ENCODE measurements at regions not wholly inside any gene's neighbourhood (a gene's known extent, or its start where the extent isn't known, plus 50 kb on each side); places are given as distances from the start of the nearest gene placed in this dataset.

DNA sequence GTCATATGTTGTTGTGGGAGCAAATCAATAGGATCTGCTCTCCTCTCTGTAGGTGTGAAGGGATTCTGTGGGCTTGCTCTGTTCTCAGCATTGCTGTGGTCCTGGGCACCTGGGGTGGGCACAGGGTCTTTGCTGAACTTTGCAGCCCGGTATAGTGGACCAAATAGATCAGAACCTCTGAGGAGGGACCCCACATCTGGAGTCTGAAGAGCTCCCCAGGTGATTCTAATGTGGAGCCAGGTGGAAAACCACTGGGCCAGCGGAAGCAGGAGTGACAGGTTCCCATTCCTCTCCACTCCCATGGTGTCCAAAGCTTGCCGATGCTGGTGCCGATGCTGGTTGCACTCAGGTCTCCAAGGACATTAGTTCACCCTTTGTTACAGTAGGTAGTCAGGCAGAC, 257.2 kb downstream of the GLRX3 start:
- TF ChIP-seq, protein P1, sequence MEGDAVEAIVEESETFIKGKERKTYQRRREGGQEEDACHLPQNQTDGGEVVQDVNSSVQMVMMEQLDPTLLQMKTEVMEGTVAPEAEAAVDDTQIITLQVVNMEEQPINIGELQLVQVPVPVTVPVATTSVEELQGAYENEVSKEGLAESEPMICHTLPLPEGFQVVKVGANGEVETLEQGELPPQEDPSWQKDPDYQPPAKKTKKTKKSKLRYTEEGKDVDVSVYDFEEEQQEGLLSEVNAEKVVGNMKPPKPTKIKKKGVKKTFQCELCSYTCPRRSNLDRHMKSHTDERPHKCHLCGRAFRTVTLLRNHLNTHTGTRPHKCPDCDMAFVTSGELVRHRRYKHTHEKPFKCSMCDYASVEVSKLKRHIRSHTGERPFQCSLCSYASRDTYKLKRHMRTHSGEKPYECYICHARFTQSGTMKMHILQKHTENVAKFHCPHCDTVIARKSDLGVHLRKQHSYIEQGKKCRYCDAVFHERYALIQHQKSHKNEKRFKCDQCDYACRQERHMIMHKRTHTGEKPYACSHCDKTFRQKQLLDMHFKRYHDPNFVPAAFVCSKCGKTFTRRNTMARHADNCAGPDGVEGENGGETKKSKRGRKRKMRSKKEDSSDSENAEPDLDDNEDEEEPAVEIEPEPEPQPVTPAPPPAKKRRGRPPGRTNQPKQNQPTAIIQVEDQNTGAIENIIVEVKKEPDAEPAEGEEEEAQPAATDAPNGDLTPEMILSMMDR (conservative IDR thresholded peaks at IDR 0.05; ENCODE audit: low read length) = no peak
- no peak for TF ChIP-seq EZH2phosphoT487 (IDR thresholded peaks at IDR 0.05; ENCODE audit: borderline replicate concordance)
